ENCODE measurements at regions not wholly inside any gene's neighbourhood (a gene's known extent, or its start where the extent isn't known, plus 50 kb on each side); places are given as distances from the start of the nearest gene placed in this dataset.

DNA sequence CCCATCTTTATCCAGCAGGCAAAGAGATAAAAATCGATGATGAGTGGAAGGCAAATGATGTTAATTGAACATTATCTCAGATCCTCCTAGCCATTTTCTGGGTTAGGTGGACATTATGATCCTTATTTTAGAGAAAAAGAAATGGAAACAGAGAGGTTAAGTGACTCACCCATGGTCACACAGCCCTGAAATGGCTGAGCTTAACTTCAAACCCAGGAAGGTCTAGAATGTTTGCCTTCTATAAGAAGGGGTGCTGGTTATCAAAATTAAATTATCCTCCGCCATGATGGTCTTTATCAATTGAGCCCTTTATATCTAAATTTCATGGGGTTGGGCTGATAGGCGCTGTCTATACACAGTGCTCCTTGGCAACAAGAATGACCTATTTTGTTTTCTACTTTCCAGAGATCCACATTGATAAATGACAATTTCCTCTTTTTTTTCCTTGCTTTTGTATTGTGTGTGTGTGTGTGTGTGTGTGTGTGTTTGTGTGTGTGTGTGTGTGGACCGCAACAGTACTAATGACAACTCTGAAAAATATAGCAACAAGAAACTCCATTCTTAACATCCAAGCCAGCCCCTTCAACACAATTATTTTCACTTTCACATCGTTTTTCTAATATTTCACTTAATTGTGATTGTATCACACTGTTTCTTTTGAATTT lies 571.9 kb downstream of the VRK1 start:
- no peak overlapping the region for H3K27ac ChIP-seq
- peaks cover 11% of the 10 kb centered on the region for H3K27me3 ChIP-seq
- no peak for TF ChIP-seq POLR2AphosphoS5 (IDR thresholded peaks at IDR 0.05)
- no peak for TF ChIP-seq EP300 (IDR thresholded peaks at IDR 0.05)
- no peak for TF ChIP-seq POLR2A (IDR thresholded peaks at IDR 0.05)
- H3K36me3 ChIP-seq = no peaks in the 10 kb centered on the region
- H3K4me1 ChIP-seq = no peaks in the 10 kb centered on the region
- ATAC-seq = no peak
- 75 to 88% methylated on average over 3 to 5 of the region's 5 CpGs for WGBS, 2 donors (ENCODE audit: low coverage in 1 of 2)
- H3K9me3 ChIP-seq = peaks cover 0 to 12% (median 0%) of the 10 kb centered on the region in 3 donors
- H3K4me3 ChIP-seq = no peak overlapping the region

DNA sequence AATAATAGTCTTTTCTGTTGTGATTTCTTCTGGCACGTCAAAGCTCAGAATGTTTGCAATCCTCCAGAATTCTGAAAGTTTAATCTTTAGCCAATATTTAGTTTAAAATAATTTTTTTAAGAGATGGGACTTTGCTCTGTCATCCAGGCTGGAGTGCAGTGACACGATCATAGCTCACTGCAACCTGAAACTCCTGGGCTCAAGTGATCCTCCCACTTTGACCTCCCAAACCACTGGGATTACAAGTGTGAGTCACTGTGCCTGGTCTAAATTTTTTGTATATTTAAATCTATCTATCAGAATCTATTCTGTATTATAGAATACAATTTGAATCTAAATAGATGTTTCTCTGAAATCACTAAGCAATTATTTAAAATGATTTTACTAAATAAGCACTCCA lies 572.7 kb downstream of the VRK1 start:
- Histone ChIP-seq H3K4me3 (no peak overlapping the region), H3K27ac (no peak overlapping the region), H3K27me3 (peaks cover 13% of the 10 kb centered on the region), H3K4me1 (no peaks in the 10 kb centered on the region), H3K9me3 (peaks cover 0 to 12% (median 0%) of the 10 kb centered on the region in 3 donors), H3K36me3 (no peaks in the 10 kb centered on the region)
- no peak for TF ChIP-seq POLR2AphosphoS5 (IDR thresholded peaks at IDR 0.05)
- TF ChIP-seq POLR2A (IDR thresholded peaks at IDR 0.05) = no peak
- TF ChIP-seq EP300 (IDR thresholded peaks at IDR 0.05) = no peak
- TF ChIP-seq, protein P1, sequence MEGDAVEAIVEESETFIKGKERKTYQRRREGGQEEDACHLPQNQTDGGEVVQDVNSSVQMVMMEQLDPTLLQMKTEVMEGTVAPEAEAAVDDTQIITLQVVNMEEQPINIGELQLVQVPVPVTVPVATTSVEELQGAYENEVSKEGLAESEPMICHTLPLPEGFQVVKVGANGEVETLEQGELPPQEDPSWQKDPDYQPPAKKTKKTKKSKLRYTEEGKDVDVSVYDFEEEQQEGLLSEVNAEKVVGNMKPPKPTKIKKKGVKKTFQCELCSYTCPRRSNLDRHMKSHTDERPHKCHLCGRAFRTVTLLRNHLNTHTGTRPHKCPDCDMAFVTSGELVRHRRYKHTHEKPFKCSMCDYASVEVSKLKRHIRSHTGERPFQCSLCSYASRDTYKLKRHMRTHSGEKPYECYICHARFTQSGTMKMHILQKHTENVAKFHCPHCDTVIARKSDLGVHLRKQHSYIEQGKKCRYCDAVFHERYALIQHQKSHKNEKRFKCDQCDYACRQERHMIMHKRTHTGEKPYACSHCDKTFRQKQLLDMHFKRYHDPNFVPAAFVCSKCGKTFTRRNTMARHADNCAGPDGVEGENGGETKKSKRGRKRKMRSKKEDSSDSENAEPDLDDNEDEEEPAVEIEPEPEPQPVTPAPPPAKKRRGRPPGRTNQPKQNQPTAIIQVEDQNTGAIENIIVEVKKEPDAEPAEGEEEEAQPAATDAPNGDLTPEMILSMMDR (IDR thresholded peaks at IDR 0.05) = no peak
- ATAC-seq = no peak
- WGBS, 2 donors (ENCODE audit: low coverage in 1 of 2) = 59 to 62% methylated on average over 2 of the region's 2 CpGs

DNA sequence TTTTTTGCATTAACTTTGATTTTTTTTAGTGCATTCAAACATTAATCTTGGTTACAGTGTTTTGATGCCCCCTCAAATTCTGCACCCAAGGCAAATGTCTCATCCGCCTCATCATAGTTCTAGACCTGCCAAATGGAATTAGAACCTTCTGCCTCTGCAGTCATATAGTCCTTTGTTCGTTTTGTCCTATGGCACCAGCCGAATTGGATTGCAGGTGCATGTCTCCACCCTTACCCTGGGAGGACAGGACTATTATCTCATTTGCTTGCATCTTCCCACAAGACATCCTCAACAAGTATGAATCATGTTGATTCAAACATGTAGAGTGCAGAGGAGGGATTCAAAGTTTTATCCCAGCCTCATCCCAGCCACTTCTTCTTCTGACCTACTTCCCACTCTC lies 579.1 kb downstream of the VRK1 start:
- peaks cover 0 to 6% (median 0%) of the 10 kb centered on the region in 3 donors for H3K9me3 ChIP-seq
- H3K27ac ChIP-seq = no peak overlapping the region
- no peaks in the 10 kb centered on the region for H3K36me3 ChIP-seq
- no peaks in the 10 kb centered on the region for H3K4me1 ChIP-seq
- TF ChIP-seq, protein P1 (IDR thresholded peaks at IDR 0.05) = no peak
- TF ChIP-seq POLR2A (IDR thresholded peaks at IDR 0.05) (no peak), POLR2AphosphoS5 (IDR thresholded peaks at IDR 0.05) (no peak), EP300 (IDR thresholded peaks at IDR 0.05) (no peak)
- 73 to 82% methylated on average over 3 of the region's 3 CpGs for WGBS, 2 donors (ENCODE audit: low coverage in 1 of 2)
- ATAC-seq = no peak
- no peak overlapping the region for H3K4me3 ChIP-seq
- H3K27me3 ChIP-seq = peaks cover 41% of the 10 kb centered on the region

GRCh38 chr14:97377550-97377949 lies 580.4 kb downstream of the VRK1 start:
- ATAC-seq = no peak
- no peaks in the 10 kb centered on the region for H3K36me3 ChIP-seq
- TF ChIP-seq POLR2A (IDR thresholded peaks at IDR 0.05) (no peak), POLR2AphosphoS5 (IDR thresholded peaks at IDR 0.05) (no peak)
- H3K4me3 ChIP-seq = no peak overlapping the region
- WGBS, 2 donors (ENCODE audit: low coverage in 1 of 2) = 44% methylated on average over 3 of the region's 5 CpGs; no CpG with 5 or more reads in 1 of the 2 donors
- peaks cover 0 to 8% (median 0%) of the 10 kb centered on the region in 3 donors for H3K9me3 ChIP-seq
- H3K27me3 ChIP-seq = peaks cover 42% of the 10 kb centered on the region
- no peak overlapping the region for H3K27ac ChIP-seq
- no peaks in the 10 kb centered on the region for H3K4me1 ChIP-seq

DNA sequence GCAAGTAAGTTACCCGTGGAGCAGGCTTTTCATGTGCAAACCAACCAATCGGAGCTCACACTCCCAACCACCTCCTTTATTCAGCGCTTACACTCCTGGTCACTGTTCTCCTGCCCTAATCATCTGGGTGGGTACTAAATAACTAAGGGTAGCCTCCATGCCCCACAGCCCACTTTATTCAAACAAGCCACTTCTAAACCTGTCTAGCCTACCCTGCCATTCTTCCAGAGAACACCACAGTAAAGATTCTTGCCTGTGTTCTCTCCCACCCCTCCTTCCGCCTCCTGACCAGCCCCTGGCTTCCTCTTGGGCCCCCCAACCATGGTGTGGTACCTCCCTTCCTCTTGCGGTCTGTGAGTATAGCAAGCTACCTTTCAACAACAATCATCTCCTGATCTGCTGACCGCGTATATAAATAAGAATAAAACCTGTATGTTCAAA lies 581.9 kb downstream of the VRK1 start:
- no peak for ATAC-seq
- no peaks in the 10 kb centered on the region for H3K36me3 ChIP-seq
- no peak for TF ChIP-seq POLR2AphosphoS5 (IDR thresholded peaks at IDR 0.05)
- TF ChIP-seq EP300 (IDR thresholded peaks at IDR 0.05) = no peak
- no peak for TF ChIP-seq POLR2A (IDR thresholded peaks at IDR 0.05)
- TF ChIP-seq, protein P1 (IDR thresholded peaks at IDR 0.05) = no peak
- H3K9me3 ChIP-seq = peaks cover 0 to 8% (median 0%) of the 10 kb centered on the region in 3 donors
- H3K27me3 ChIP-seq = peaks cover 40% of the 10 kb centered on the region
- H3K4me3 ChIP-seq = no peak overlapping the region
- H3K4me1 ChIP-seq = no peaks in the 10 kb centered on the region
- no peak overlapping the region for H3K27ac ChIP-seq
- 29 to 32% methylated on average over 4 to 7 of the region's 7 CpGs for WGBS, 2 donors (ENCODE audit: low coverage in 1 of 2)

DNA sequence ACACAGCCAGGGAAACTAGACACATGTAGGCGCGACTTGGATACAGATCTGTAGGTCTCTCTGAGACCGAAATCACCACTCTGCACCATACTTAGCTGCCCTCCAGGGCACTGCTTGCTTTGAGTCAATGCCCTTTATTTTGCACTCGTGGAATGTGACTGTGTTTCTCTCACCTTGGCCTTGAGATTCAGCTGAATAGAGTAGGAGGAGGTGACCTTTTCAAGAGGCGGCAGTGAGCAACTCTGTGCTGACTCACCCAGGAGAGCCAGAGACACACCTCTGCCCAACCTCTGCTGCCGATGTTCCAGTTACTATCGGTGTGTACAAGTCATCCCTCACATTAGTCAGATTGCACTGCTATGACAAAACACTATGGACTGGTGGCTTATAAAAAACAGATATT lies 583.4 kb downstream of the VRK1 start:
- Histone ChIP-seq H3K27me3 (peaks cover 40% of the 10 kb centered on the region), H3K36me3 (no peaks in the 10 kb centered on the region), H3K27ac (no peak overlapping the region), H3K9me3 (peaks cover 0 to 8% (median 0%) of the 10 kb centered on the region in 3 donors), H3K4me3 (no peak overlapping the region), H3K4me1 (no peaks in the 10 kb centered on the region)
- no peak for TF ChIP-seq POLR2AphosphoS5 (IDR thresholded peaks at IDR 0.05)
- no peak for TF ChIP-seq EP300 (IDR thresholded peaks at IDR 0.05)
- WGBS, 2 donors (ENCODE audit: low coverage in 1 of 2) = 76 to 90% methylated on average over 2 to 6 of the region's 7 CpGs
- ATAC-seq = no peak
